ENCODE measurements at regions not wholly inside any gene's neighbourhood (a gene's known extent, or its start where the extent isn't known, plus 50 kb on each side); places are given as distances from the start of the nearest gene placed in this dataset.
"Not testable (repeated sequence)": the region's sequence is repeated elsewhere in the genome, so short reads cannot be mapped to it uniquely, and the experiment has no call there.

DNA sequence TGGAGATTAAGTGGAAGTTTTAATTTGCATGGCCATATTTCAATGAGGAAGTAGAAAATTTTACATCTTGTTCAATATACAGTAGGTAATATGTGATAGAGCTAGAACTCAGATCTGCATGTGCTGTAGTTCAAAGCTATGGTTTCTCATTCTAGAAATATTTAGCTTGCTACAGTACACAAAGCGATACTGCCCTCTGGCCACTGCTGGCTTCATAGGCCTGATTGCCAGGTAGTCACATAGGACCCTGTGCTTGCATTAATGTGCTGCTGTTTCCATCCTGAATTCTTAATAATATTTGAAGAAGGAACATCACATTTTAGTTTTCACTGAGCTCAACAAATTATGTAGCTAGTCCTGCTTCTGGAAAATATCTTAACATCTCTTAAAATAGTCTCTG is 87.0 kb downstream of the PLSCR2 start:
- no peak for DNase-seq

- DNase-seq = no peak
Observed at GRCh38 chr3:146380046-146380445, 89.3 kb downstream of the PLSCR2 start.

DNA sequence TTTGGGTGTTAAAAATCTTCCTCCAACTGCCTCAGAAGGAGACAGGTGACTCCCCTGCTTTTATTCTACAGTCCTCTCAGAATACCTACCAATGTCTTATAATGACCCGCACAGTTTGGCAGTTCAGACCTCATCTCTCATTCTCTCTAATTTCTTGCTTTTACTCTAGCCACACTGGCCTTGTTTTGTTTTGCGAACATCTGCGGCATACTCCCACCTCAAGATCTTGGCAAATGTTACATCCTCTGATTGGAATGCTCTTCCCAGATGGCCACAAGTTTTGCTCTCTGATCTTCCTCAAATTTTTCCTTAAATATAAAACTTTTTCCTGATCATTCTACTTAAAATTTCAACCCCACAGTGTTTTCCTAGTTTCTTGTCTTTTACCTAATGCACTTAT is 94.1 kb downstream of the PLSCR2 start:
- no peak for DNase-seq

DNA sequence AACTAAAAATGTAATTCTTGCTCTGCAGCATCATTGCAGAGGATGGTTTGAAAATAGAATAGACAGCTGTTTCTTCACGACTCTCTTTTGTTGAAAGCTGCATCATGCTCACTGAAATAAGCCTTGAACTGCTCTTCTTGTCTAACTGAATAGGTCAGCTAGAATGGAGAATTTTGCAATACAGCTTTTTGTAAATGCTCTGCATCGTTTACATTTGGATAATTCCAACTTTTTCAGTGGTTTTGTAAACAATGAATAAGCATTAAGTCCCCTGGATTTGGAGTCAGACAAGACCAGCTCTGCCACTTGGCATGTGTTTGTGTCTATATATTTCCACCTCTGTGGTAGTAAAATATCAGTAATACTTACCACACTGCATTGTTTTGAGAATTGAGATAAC is 95.2 kb downstream of the PLSCR2 start:
- DNase-seq = no peak

GRCh38 chr3:146371902-146372301 is 97.5 kb downstream of the PLSCR2 start:
- DNase-seq = no peak

DNA sequence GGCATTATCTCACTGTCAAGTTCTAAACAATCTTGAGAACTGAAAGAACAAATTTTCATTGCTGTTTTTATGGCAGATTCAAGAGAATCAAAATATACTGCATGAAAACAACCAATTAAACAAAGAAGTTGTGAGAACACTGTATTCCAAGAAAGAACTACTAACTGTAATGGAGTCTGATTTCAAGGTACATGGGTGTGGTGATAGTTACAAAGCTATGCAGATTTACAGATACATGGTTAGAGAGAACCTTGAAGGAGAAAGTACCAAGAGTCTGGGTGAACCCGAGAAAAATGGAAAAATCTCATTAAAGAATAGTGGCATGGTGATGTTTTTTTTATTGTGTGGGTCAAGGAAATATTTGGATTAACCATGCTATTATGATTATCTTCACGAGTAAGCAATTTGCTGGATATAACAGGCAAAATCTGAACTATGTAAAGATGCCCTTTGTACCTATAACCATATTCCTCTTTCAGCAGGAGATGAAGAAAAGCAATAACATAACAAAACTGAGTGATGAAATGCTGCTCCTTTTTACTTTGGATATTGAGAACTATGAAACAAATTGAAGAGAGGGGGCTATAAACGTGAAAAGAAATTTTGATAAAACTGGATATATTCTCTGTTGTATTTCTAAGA is 100.4 kb downstream of the PLSCR2 start:
- DNase-seq = no peak

- DNase-seq = no peak
Observed at GRCh38 chr3:146359841-146360240, 108.9 kb upstream of the PLSCR4 start.

DNA sequence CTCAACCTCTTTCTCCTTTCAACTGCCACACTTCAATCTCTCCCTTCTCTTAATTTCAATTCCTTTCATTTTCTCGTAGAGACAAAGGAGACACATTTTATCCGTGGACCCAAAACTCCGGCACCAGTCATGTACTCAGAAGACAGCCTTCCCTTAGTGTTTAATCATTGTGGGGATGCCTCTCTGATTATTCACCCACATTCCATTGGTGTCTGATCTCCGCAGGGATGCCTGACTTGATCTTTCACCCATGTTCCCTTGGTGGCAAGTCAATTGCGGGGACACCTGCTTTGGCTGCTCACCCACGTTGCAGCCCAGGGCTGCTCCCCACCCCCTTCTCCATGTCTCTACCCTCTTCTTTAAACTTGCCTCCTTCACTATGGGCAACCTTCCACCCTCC is 103.5 kb upstream of the PLSCR4 start:
- not testable (repeated sequence) for DNase-seq

DNA sequence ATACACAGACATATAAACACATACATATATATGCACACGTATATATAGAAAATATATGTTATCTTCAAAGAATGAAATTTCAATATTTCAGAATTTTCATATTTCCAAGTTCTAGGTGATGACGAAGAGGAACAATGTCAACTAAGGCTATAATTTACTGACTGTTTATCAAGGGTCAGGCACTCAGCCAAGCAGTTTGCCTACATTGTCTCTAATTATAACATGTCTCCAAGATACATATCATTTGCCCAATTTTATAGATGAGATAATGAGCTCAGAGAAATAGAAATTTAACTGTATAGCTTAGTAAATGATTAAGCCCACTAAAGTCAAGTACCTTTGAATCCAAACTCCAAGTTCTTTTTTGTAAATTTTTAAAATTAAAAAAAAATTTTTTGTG is 99.9 kb upstream of the PLSCR4 start:
- no peak for DNase-seq

DNA sequence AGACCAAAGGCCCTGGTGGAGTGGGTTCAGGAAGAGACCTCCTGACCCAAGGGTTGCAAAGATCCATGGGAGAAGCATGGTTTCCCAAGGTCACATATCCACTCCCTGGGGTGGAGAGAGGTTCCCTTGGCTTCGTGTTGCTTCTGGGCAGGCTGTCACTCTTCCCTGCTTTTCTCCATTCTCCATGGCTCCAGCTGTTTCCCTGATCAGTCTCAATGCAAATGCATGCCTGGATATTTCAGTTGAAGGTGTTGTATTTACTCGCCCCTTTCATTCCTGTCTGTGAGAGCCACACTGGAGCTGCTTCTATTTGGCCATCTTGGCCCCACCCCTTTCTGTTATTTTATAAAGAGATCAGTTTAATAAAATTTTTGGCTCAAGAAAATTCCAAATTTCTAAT is 95.0 kb upstream of the PLSCR4 start:
- DNase-seq = no peak

- DNase-seq = no peak
Observed at GRCh38 chr3:146343551-146343950, 92.6 kb upstream of the PLSCR4 start.

DNA sequence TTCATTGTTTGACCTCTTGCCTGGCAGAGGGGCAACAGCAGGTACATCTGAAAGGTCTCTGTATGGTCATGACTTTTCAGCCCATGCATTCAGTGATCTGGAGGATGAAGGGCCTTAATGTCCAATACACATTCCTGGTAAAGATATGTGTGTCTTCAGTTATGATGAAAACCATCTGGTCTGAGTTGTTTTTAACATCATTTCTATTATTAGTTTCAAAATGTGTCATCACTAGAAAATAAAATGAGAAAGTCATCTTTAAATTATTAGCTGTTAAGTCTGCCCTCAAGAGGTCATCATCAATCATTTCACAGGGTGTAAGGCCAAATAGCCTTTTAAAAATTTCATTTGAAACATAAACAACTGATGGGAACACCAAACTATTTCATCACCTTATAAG is 92.1 kb upstream of the PLSCR4 start:
- DNase-seq = no peak

DNA sequence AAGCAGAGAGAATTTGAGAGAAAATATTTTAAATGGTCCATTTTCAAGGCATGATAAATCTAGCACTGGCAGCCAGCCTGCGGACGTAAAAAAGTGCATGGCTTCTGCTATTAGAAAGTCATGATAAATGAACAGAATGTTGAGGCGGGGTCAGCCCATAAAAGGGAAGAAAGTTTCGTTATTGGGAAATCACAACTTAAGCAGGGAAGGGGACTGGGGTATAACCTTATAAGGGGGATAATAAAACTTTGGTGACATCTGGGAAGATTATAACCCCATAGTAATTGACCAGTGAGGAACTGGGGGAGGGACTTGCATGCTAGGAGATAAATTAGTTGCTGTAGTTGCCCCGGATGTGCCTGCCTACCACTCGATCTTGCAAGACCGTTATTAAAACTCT is 88.4 kb upstream of the PLSCR4 start:
- no peak for DNase-seq

GRCh38 chr3:146337991-146338390 is 87.1 kb upstream of the PLSCR4 start:
- no peak for DNase-seq

DNA sequence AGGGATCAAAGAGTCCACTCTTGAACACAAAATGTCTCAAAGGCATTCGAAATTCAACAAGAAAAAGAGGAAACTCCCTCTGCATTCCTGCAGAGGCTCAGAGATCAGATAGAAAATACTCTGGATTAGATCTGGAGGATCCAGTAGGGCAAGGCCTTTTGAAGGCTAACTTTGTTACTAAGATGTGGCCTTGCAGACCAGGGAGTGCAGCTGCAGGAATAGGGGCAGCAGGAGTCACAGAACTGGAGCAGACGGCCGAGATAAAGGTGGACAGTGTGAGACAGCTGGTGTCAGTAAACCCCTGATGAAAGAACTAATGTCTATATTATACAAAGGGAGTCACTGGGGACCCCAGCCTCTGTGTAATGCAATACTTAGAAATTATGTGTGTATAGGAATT is 84.5 kb upstream of the PLSCR4 start:
- DNase-seq = no peak

GRCh38 chr3:146334151-146334550 is 83.2 kb upstream of the PLSCR4 start:
- DNase-seq = peak in 2 of 4 experiments; percentile 2 to 28

- DNase-seq = no peak
Observed at GRCh38 chr3:146331967-146332366, 81.1 kb upstream of the PLSCR4 start.

DNA sequence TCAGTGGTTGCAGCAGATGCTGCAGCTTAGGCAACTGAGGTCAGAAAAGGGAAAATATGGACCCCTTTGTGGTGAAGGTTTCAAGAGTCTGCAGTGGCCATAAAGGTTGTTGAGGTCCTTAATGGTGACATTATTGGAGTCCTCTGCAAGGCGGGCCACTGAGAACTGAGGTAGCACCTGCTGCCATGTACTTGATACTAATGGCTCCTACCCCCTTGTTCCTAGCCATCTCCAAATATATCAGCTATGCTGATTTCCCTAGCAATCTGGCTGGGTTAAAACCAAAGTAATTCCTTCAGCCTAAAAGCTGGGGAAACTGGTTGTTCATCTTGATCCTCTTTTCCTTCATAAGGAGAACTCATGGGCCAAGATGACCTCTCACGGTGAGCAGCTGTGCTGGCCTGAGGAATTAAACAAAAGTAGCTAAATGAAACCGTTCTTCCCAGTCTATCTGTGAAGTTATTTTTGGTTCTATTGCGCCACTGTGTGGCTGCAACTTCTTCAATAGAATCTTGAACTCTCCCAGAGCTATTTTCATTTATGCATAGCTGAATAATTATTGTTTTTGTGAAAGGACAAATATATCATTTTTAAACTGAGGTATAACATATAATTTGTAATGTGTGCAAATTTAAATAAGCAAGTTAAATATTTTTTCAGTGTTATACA is 76.1 kb upstream of the PLSCR4 start:
- DNase-seq = peak; percentile 25 to 41 (median 37)

GRCh38 chr3:146325170-146325569 is 74.3 kb upstream of the PLSCR4 start:
- DNase-seq = no peak

- no peak for DNase-seq
Observed at GRCh38 chr3:146322216-146322817, 71.4 kb upstream of the PLSCR4 start.

DNA sequence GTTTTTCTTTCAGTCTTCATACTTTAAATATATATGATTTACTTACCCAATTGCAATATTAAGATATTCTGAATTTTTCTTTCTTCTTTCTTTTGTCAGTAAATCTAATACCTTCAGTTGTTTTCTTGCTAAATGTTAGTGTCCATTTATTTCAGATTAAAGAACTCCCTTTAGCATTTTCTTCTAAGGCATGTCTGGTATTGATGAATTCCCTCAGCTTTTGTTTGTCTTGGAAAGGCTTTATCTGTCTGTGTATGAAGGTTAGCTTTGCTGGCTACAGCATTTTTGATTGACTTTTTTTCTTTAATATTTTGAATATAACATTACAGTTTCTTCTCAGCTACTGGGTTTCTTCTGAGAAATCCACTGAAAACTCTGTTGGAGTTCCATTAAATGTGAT is 64.0 kb upstream of the PLSCR4 start:
- DNase-seq = no peak

DNA sequence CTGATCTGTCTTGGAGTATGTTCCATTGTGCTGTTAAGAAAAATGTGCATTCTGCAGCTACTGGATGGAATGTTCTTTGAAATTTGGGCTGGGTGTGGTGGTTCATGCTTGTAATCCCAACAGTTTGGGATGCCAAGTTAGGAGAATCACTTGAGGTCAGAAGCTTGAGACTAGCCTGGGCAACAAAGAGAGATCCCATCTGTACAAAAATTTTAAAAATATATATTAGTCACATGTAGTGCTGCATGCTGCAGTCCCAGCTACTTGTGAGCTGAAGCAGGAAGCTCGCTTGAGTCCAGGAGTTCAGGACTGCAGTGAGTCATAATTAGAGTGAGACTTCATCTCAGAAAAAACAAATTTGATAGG is 62.8 kb upstream of the PLSCR4 start:
- no peak for DNase-seq

DNA sequence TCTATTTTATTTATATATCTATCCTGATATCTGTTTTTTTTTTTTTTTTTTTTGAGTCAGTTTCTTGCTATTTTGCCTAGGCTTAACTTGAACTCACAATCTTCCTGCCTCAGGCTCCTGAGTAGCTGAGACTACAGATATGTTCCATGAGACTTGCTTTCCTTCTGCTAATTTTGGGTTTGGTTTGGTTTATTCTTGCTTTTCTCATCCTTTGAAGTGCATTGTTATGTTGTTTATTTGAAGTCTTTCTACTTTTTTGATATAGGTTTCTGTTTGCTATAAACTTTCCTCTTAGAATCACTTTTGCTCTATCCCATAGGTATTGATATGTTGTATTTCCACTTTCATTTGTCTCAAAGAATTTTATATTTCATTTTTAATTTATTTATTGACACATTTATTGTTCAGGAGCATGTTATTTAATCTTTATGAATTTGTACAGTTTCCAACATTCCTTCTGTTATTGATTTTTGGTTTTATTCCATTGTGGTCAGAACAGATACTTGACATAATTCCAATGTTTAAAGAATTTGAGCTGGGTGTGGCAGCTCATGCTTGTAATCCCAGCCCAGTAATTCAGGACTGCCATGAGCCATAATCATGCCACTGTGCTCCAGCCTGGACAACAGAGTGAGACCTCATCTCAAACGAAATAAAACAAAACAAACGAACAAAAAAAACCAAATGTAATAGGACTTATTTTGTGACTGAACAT is 62.3 kb upstream of the PLSCR4 start:
- DNase-seq = no peak

DNA sequence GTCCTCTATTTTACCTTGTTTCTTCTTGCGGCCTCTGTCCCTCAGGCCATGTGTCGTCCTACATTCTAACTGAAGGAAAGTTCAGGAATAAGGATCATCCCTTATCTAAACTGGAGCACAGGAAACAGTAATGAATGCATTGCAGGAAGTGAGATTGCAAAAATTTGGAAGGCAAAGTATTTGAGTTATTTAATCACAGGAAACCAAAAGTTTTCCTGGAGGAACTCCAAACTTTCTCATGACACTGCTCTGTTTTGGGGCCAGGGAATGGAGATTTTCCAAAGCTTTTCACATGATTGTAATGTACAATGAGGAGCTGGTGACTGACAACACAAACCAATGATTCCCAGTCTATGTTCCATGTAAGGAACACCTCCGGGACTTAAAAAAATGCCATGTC is 57.8 kb upstream of the PLSCR4 start:
- DNase-seq = no peak

Measured in suppressor macrophage (primary cell).